Activated T-cell treated with anti-CD3 and anti-CD28 coated beads for 4 hours (primary cell): ENCODE measurements at regions not wholly inside any gene's neighbourhood (a gene's known extent, or its start where the extent isn't known, plus 50 kb on each side); places are given as distances from the start of the nearest gene placed in this dataset.
"Not testable (repeated sequence)": the region's sequence is repeated elsewhere in the genome, so short reads cannot be mapped to it uniquely, and the experiment has no call there.

Experiments
- DNase-seq: peaks from one replicate; pipeline ENCODE4 v3.0.0-alpha.2; 2020

DNA sequence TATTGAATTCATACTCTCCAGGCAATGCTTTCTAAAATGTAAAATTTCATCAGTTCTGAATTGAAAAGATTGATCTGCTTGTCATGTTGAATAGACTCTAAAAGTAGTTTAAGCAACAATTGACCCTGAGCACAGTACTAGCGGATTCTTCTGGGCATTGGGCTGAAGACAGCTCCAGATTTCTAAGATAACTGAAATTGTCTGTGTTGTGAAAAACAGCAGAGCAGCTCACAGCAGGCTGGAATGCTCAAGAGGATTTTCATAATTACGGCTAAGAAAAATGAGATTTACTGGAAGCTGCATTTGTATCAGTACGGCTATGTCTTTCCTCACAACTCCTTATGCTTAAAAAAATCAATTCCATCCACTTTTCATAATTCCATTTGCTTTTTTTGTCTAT, 373.7 kb downstream of the HACE1 start:
- DNase-seq = no peak

DNA sequence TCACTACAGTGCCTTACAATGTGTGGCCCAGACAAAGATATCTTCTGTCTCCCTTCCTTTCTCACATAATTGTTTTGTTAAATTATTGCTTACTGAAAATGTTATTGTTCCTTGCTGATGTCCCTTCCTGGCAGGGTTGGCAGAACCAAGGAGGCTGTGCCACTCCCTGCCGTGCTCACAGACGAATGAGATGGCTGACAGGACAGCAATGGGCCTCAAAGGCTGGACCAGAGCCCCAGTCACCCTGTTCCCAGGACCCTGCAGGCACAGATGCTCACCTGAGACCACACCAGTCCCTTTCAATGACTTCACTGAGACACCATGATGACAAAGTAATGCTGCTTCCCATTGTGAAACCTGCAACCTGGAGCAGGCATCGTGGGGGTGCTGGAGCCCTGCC, 375.1 kb downstream of the HACE1 start:
- DNase-seq = no peak

DNA sequence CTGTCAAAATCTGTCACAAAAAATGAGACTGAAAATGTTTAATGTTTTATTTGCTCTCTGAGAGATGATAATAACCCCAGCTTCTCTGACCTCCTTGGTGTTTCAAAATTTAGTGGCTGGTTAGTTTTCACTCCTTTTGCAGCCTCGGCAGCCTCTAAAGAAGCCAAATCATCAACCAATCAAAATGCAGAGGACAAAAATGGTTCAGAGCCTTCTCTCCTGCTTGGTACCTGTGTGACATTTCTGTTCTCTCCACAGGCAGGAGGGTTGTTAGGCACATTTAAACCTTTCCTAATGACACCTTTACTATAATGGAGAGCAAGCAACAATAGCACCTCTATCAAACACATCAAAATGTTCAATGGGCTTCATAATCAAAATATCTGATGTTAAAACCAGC, 375.5 kb downstream of the HACE1 start:
- DNase-seq = no peak

DNA sequence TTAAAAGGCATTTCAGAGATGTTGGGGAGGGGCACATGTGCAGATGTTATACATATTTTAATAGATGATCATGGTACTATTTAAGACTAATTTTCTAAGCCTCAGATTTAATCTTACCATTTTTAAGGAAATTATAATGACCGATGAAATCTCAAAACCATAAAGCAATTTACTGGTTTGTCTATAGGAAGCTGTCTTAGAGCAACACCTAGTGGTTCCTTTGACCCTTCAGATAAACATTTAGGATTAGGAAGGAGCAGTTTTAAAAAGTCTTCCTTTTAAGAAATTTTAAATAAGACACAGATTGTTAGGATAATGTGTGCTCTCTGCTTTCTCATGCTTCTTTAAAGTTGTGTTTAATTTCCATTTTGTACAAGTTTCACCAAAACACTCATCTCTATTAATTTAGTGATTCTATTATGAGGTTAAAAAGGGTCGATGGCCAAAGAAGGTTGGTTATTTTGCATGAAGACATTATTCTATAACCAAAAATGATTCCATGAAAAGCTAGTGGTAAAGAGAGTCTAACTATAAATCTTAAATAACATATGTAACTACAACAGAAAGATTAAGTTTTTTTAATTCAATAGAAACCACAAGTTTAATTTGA, 376.4 kb downstream of the HACE1 start:
- no peak for DNase-seq

DNA sequence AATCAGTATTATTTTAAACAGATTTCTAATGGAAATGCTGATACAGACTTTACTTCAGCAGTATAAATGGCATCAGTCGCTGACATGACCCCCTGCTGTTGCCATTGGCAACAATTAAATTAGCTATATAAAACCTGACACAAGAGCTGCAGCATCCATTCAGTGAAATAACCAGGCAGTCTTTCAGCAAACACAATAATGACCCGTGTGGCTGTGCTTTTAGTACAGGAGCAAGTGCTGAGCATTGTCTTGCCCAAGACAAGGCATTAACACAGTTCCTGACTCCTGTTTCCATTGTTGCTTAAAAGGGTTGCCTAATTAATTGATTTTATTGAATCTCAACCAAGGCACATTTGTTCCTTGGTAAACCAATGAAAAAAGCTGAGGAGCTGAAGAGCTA, 382.1 kb downstream of the HACE1 start:
- DNase-seq = no peak

DNA sequence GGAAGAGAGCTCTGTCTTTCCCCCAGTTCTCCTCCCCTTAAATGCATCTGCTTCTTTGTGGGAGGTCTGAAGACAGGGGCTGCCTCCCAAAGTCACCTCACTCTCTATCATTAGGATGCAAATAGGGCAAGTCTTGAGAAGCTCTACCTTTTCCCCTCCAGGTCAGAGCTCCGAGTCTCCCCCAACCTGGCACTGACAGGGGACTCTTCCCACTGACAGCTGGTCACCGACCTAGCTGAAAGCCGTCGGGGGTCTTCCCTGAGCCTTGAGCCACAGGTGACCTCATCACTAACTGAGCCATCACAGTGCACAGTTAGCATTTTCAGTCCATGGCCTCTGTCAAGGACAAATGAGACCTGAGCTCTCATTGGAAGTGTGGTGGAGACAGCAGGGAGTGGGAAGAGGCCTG, 386.7 kb downstream of the HACE1 start:
- no peak for DNase-seq

DNA sequence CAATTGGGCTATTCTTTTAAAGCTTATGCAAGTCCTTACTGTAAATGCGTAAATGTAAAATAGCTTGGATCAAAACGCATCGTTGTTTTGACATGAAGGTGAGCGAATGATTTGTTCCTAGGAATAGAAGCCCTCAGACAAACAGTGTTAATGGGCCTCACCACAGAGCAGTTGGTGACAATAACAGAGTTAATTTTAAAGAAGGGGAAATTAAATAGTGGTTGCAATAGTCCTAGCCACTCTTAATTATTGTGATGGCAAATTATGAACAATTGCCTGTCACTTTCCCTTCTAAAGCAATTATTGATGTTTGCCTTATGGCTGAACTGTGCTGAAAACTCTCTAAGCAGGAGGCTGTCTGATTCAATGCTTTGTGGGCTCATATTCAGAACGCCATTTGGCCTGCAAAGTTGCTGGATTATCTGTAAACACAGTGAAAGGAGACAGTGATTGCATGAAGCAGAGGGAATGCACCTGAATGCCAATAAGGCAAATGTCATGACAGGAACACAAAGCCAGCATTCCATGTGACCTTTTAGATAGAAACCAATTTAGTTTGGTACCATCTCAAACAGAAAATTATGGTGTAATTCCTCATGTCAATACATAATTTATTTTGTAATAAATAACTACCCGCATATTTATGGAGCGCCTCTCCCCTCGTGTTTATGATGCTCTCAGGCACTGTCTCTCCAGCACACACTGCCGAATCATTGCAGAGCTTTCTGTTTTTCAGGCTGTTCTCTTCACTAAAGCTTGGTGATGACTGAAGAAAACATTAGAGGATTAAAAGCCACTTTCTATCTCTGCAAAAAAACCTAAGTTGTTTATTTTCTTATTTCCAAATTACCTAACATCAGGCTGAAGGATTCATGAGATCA, 387.5 kb downstream of the HACE1 start:
- no peak for DNase-seq

DNA sequence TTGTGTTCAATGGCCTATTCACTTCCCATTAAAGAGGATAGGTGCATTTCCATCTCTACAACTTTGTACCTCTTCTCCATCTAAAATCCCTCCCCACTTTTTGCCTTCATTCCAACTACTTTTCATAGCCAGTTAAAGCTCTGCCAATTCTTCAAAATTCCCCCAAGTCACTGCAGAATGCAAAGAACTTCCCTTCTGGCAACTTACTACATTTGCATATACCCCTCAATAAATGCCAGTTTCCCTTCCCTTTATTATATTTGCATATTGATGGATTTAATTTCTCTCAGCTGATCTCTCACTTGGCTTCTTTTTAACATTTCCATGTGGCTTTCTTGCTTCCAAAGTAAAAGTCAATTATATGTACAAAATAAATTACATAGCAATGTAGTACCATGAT, 393.4 kb downstream of the HACE1 start:
- DNase-seq = no peak

DNA sequence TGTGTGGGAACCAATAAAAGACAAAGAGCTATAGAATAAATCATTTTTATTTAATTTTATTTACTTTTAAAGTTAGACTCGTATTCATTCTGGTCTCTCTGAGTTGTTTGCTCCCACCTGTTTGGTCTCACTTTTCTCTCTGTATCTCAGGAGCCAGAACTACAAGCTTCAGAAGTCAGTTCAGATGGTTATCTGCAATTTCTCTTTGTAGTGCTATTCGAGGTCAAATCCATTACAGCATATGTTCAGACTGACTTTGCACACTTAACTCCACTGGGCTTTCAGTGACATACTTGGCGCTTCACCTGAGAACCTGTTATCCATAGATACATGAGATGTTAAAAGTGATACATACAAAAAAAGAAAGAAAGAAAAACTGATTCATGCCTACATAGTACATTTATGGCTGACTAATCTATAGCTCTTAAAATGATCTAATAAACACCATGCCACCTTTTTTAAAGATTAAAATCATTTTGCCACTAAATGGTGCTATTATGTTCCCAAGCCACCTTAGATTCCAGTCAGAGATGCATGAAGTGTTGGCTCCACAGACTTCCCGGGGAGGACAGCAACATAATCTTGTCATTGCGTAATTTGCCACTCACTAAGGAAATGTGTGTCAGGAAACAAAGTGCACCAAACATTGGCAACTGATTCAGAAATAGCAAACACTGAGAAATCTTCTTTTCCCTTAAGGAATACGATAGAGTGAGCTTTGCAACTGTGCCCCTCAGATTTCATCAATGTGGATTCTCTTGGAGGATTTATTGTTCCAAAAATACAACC, 396.7 kb downstream of the HACE1 start:
- no peak for DNase-seq

DNA sequence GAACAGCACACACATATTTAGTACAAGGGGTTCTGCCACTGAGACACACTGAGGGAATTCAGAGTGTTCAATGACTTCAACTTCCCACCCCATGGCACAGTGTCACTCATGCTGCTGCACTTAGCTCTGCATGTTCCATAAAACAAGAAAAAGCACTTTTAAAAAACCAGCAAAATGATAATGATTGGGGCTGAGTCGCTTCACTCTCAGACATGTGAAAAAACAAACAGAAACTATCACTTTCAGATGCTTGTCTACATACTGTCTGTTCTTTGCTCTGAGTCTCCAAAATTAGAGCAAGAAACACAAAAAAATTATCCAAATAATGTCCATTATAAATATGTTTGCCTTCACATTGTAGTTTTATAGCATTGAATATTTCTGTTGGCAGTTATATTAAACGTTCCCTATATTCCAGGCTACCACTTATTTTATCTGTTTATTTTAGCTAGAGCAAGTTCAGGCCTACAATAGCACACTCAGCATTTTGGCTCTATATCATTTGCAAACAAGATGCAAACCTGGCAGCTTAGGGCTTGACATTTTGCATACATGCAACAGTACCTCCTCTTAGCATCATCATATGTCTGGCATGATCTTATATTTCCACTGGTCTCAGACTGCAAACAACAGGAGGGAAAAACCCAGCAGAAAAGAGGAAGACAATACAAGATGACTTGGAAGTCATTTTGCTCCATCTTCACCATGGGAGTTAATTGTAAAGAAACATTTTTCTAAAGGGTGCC, 398.8 kb downstream of the HACE1 start:
- no peak for DNase-seq

DNA sequence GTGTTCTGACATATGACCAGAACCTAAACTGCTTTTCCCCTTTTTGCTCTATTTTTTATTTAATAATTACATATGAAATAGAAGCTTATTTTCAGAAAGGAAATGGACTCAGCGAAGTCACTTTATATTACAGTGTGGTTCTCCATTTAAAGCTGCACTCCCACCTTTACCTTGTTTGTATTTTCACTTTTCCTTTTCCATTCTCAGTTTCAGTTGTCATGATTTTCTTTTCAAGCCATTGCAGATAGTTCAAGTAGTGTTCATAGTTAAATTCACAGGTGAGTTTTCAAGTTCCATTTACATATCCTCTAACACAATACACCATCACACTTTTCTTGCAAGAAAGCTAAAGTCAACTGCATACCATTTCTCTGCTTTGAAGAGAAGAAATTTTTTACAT, 400.2 kb downstream of the HACE1 start:
- DNase-seq = no peak

DNA sequence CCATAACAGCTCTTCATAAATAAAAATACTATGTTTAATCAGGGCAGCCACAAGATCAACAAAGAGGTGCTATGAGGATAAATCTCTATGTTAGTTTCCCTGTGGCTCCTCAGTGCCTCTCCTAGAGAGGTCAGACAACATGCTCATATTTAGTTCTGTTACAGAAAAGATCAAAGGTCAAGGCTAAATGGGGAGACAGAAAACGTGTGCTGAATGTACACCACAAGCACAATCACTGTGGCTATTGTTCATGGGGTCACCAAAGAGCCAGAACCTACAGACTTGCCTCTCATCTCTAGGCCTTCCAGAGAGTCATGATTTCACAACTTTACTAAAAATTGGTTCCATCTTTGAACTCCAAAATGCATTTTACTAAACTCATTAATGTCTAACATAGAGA, 409.8 kb downstream of the HACE1 start:
- DNase-seq = no peak

DNA sequence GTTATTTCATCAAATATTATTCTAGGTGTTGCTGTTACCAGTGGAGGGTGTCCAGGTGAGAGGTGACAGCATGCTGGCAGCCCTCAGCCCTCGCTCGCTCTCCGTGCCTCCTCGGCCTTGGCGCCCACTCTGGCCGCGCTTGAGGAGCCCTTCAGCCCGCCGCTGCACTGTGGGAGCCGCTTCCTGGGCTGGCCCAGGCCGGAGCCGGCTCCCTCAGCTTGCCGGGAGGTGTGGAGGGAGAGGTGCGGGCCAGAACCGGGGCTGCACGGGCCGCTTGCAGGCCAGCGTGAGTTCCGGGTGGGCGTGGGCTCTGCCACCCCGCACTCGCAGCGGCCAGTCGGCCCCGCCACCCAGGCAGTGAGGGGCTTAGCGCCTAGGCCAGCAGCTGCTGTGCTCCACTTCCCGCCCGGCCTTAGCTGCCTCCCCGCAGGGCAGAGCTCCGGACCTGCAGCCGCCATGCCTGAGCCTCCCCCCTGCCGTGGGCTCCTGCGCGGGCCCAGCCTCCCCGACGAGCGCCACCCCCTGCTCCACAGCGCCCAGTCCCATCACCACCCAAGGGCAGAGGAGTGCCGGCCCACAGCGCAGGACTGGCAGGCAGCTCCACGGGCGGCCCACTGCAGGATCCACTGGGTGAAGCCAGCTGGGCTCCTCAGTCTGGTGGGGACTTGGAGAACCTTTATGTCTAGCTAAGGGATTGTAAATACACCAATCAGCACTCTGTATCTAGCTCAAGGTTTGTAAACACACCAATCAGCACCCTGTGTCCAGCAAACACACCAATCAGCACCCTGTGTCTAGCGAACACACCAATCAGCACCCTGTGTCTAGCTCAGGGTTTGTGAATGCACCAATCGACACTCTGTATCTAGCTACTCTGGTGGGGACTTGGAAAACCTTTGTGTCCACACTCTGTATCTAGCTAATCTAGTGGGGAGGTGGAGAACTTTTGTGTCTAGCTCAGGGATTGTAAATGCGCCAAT, 413.3 kb downstream of the HACE1 start:
- not testable (repeated sequence) for DNase-seq

DNA sequence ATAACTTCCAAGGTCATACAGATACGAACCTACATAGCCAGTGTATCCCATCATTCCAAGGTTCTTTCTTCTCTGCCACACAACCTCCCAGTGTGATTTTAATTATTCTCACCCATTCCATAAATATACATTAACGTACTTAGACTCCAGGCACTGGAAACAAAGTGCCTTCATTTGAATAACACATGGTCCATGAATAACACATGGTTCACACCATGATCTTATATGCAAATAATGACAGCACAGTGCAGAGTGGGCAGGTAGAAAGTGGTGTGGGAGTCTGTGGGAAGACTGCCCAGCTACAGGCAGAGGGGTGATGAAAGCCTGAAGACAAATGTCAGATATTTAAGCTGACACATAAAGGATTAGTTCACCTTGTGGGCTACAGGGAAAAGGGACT, 425.2 kb downstream of the HACE1 start:
- no peak for DNase-seq

DNA sequence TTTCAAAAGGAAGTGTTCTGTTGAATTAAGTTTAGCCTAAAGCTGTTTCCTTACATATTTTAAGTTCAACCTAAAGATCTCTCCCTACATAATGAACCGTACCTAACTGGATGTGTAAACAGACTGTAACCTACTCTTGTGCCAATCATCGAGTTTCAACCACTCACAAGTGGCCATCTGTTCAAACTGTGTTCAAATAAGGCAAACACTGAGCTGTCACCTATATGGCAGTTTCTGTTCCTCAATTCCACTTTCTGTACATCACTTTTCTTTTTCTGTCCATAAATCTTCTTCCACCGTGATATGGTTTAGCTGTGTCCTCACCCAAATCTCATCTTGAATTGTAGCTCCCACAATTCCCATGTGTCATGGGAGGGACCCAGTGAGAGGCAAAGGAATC, 428.6 kb downstream of the HACE1 start:
- DNase-seq = no peak

DNA sequence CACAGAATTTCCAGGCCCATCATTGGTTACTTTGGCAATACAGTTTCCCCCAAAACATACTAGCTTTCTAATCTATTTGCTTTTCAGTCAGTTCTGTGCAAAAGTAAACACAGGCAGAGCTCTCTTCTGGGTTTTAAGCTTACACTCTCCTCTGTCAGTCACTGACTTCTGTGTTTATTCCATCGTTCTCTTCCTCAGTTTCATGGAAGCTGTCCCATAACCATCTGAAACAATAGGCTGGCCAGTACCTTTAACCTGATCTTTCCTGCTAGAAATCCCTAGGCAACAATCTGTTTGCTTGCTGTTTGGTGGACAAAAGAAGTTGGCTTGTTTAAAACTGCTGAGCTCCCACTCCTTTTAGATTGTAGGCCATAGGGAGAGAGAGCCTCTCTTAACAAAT, 431.5 kb downstream of the HACE1 start:
- no peak for DNase-seq

DNA sequence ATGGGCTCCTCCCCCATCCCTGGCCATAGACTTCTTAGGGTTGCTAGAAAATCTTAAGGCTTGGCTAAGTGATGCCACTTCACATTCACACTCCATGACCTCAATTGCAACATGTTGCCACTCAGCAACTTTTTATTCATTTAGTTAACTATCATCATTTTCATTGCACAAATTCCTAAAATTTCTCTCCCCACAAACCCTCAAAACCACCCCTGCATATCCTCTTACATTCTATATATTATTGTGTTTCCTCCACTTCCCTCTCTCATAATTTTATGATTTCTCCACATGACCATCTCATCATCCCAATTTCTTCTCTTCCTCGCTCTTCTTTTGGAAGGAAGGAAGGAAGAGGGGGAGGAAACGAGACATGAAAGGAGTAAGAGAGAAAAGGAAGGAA, 436.0 kb downstream of the HACE1 start:
- no peak for DNase-seq

DNA sequence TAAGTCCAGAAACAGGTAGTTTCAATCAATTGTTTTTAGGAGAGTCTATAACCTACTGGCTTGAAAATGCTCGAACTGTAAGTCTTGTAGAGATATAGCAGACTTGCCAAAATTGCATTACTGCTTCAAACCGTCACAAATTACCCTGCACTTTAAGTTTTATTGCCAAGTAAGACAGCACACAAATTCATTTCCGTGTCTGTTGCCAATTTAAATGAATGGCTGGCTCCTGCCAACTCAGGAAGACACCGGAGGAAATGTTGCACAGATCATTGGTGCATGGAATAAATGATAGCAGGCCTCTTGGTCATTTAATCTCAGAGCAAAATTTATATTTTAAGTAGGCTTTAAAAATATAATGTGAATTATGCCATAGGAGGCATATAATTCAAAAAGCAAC, 438.1 kb downstream of the HACE1 start:
- no peak for DNase-seq

DNA sequence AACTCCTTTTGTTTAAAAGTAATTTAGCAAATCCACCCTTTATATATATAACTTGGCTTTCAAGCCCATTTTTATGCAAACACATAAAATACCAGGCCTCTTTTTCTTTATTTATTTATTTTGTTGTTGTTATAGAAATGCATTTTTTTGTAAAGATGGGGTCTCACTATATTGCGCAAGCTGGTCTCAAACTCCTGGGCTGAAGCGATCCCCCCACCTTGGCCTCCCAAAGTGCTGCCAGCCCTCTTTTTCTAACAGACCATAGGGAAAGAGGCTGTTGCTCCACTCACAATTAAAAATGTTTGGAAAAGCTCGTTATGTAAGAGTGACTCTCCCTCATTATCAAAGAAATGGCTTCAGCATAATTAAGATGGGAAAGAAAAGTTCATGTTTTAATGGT, 440.9 kb downstream of the HACE1 start:
- no peak for DNase-seq

DNA sequence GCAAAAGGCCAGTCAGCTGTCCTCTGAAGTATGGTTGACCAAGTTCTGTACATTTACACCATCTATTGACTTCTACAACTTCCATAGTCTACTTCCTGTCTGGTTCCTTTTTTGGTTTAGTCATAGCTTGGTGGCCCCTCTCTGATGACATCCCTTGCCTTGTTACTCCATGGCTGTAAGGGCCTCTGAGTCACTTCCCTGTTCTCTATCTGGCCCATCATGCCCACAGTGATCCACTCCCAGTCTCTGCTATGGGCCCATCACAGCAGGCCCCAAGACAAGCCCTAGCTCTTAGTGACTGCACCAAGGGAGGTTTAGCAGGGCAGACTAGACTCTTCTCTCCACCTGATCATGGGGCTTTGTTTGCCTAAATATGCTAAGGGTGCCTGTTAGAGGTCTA, 441.6 kb downstream of the HACE1 start:
- no peak for DNase-seq

DNA sequence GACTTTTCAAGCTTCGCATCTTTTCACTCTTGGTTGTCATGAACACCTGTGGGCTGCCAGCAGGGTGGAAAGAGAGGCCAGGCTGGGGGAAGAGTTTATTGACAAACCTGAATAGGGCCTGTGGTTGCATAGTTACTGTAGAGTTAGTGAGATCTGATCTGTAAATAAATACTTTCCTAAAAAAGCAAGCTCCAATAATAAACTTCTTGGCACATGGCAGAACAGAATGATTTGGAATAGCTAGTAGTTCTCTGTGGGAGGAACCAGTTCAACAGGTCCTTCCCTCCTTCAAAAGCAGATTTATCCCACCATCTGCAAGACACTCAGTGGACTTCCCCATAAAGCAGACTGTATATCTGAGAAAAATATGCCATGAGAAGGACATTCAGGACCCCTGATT, 445.0 kb downstream of the HACE1 start:
- no peak for DNase-seq

DNA sequence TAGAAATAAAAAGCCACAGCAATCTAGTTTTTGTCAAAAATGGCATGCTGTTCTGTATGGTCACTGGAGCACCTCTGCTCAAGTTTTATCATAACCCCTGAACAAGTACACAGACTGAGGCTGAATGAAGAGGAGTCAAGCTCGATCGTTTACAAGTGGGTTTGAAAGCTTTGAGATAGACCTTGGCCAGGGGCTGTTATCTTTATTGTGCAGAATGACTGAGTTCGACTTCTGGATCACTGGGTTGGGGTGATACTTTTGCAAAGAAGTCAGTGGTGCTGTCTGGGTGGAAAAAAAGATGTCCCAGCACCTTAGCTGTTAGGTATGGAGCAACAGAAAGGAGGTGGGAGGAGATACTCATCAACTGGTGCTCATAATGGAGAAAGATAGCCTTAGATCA, 446.0 kb downstream of the HACE1 start:
- DNase-seq = no peak
